Smooth muscle cell (in vitro differentiated cells): ENCODE measurements at regions not wholly inside any gene's neighbourhood (a gene's known extent, or its start where the extent isn't known, plus 50 kb on each side); places are given as distances from the start of the nearest gene placed in this dataset.

Experiments
- DNase-seq: peaks from one replicate; lab custom pipeline; 2025; ENCODE audit not compliant: unreplicated experiment; lab: John Stamatoyannopoulos, UW
- H2AFZ ChIP-seq: fragments of 200-600 bp; sonication (generic); 2 replicates; pipeline ENCODE4 v1.6.0; 2016; ENCODE audit warnings: antibody characterized with exemption, low read depth, mild to moderate bottlenecking
- H3F3A ChIP-seq: fragments of 200-600 bp; sonication (generic); 2 replicates; pipeline ENCODE4 v1.6.0; 2017; ENCODE audit warnings: antibody characterized with exemption, low read depth
- H3K27ac ChIP-seq: fragments of 200-600 bp; sonication (generic); 2 replicates; pipeline ENCODE4 v1.5.1; 2016; ENCODE audit warnings: low read depth, mild to moderate bottlenecking
- H3K27me3 ChIP-seq: fragments of 200-600 bp; sonication (generic); 2 replicates; pipeline ENCODE4 v1.6.1; 2016; ENCODE audit warnings: low read depth, mild to moderate bottlenecking
- H3K36me3 ChIP-seq: fragments of 200-600 bp; sonication (generic); 2 replicates; pipeline ENCODE4 v1.5.1; 2016; ENCODE audit warnings: low read depth
- H3K4me1 ChIP-seq: fragments of 200-600 bp; sonication (generic); 2 replicates; pipeline ENCODE4 v1.5.1; 2016; ENCODE audit warnings: low read depth
- H3K4me2 ChIP-seq: fragments of 200-600 bp; sonication (generic); 2 replicates; pipeline ENCODE4 v1.6.0; 2016; ENCODE audit warnings: mild to moderate bottlenecking
- H3K4me3 ChIP-seq: fragments of 200-600 bp; sonication (generic); 2 replicates; pipeline ENCODE4 v1.5.1; 2016; ENCODE audit warnings: mild to moderate bottlenecking
- H3K79me2 ChIP-seq: fragments of 200-600 bp; sonication (generic); 2 replicates; pipeline ENCODE4 v1.6.0; 2016; ENCODE audit warnings: low read depth, mild to moderate bottlenecking
- H3K9ac ChIP-seq: fragments of 200-600 bp; sonication (generic); 2 replicates; pipeline ENCODE4 v1.6.0; 2016; ENCODE audit warnings: low read depth
- H3K9me3 ChIP-seq: fragments of 200-600 bp; sonication (generic); replicated peaks from 2 replicates; pipeline ENCODE4 v1.5.1; 2016; ENCODE audit warnings: low read depth
- H4K20me1 ChIP-seq: fragments of 200-600 bp; sonication (generic); 2 replicates; pipeline ENCODE4 v1.6.0; 2016; ENCODE audit warnings: low read depth
- CTCF ChIP-seq: fragments of 200-600 bp; sonication (generic); IDR thresholded peaks from 2 replicates; pipeline ENCODE4 v1.5.1; 2017; ENCODE audit warnings: borderline replicate concordance, mild to moderate bottlenecking, antibody characterized with exemption; ENCODE audit not compliant: insufficient read depth, poor library complexity, severe bottlenecking
- WGBS: methylation state at CpG from one replicate; pipeline ENCODE4 v1.1.7; 2016; ENCODE audit warnings: low lambda C conversion rate; 5-methylcytosine and 5-hydroxymethylcytosine counted together

GRCh38 chr1:190665045-190665444, 187.4 kb upstream of the BRINP3 start:
- Histone ChIP-seq H3K4me2 (no peak overlapping the region), H3K27ac (no peak overlapping the region), H4K20me1 (no peaks in the 10 kb centered on the region), H3K27me3 (no peaks in the 10 kb centered on the region), H2AFZ (no peak overlapping the region), H3K36me3 (no peaks in the 10 kb centered on the region), H3K4me1 (no peaks in the 10 kb centered on the region), H3K79me2 (no peaks in the 10 kb centered on the region), H3K9me3 (no peaks in the 10 kb centered on the region), H3F3A (no peaks in the 10 kb centered on the region), H3K9ac (no peak overlapping the region), H3K4me3 (no peak overlapping the region)
- DNase-seq = no peak
- no peak for TF ChIP-seq CTCF

- no peaks in the 10 kb centered on the region for H3K27me3 ChIP-seq
- no peaks in the 10 kb centered on the region for H3K79me2 ChIP-seq
- H3F3A ChIP-seq = no peaks in the 10 kb centered on the region
- no peak overlapping the region for H2AFZ ChIP-seq
- H3K9ac ChIP-seq = no peak overlapping the region
- H3K4me3 ChIP-seq = no peak overlapping the region
- H3K27ac ChIP-seq = no peak overlapping the region
- no peaks in the 10 kb centered on the region for H4K20me1 ChIP-seq
- no peaks in the 10 kb centered on the region for H3K36me3 ChIP-seq
- TF ChIP-seq CTCF = no peak
- no peak overlapping the region for H3K4me2 ChIP-seq
- no peaks in the 10 kb centered on the region for H3K9me3 ChIP-seq
- no peaks in the 10 kb centered on the region for H3K4me1 ChIP-seq
- DNase-seq = no peak
Measured at GRCh38 chr1:190667914-190668313, 190.2 kb upstream of the BRINP3 start.

DNA sequence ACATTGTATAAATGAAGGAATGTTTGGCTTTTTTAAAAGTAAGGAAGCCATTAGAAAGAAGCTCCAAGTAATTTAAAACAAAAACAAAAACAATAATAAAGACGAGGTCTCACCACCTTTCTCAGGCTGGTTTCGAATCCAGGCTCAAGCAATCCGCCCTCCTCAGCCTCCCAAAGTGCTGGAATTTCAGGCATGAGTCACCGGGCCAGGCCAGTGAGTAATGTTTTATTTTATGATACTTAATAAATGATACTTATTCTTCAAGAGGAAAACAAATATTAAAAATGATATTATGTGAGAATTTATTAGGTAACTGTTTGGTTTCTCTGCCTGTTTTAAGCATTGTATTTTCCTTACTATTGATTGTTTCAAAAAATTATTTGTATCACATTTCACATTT, 201.4 kb upstream of the BRINP3 start:
- H3K27me3 ChIP-seq = no peaks in the 10 kb centered on the region
- H3K27ac ChIP-seq = peak overlapping the region; percentile 36
- no peaks in the 10 kb centered on the region for H4K20me1 ChIP-seq
- no peaks in the 10 kb centered on the region for H3F3A ChIP-seq
- no peak overlapping the region for H3K4me3 ChIP-seq
- H2AFZ ChIP-seq = no peak overlapping the region
- no peak for DNase-seq
- no peaks in the 10 kb centered on the region for H3K9me3 ChIP-seq
- H3K79me2 ChIP-seq = no peaks in the 10 kb centered on the region
- WGBS = 83% methylated on average over 4 of the region's 4 CpGs
- no peak for TF ChIP-seq CTCF
- H3K4me2 ChIP-seq = no peak overlapping the region
- H3K9ac ChIP-seq = peak overlapping the region; percentile 2
- H3K36me3 ChIP-seq = no peaks in the 10 kb centered on the region
- no peaks in the 10 kb centered on the region for H3K4me1 ChIP-seq

DNA sequence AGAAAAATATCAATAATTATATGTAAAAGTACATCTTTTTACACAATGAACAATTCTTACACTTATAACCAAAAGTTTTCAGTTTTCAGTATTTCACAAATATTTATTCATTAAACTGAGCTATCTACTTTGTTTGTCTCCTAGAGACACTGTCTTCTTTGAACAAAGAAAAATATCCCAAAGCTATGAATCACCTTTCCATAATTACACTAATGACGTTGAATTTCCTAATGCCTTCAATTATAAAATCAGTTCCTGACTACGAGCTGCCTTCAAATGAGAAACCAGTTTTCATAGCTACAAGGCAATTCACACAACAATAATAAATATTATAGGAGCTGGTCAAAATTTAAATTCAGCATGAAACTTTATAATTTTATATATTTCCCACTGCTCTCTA, 201.8 kb upstream of the BRINP3 start:
- no peaks in the 10 kb centered on the region for H3K79me2 ChIP-seq
- TF ChIP-seq CTCF = no peak
- H3K4me1 ChIP-seq = no peaks in the 10 kb centered on the region

More for the DNA sequence above, 201.8 kb upstream of the BRINP3 start:
- no peaks in the 10 kb centered on the region for H3K36me3 ChIP-seq
- peak overlapping the region; percentile 36 for H3K27ac ChIP-seq
- WGBS = 76% methylated on average over 2 of the region's 2 CpGs
- H2AFZ ChIP-seq = no peak overlapping the region
- no peak for DNase-seq
- H4K20me1 ChIP-seq = no peaks in the 10 kb centered on the region
- no peaks in the 10 kb centered on the region for H3F3A ChIP-seq
- no peaks in the 10 kb centered on the region for H3K9me3 ChIP-seq
- peak overlapping the region; percentile 2 for H3K9ac ChIP-seq
- H3K4me2 ChIP-seq = no peak overlapping the region
- no peak overlapping the region for H3K4me3 ChIP-seq
- H3K27me3 ChIP-seq = no peaks in the 10 kb centered on the region
